ENCODE measurements at regions not wholly inside any gene's neighbourhood (a gene's known extent, or its start where the extent isn't known, plus 50 kb on each side); places are given as distances from the start of the nearest gene placed in this dataset.

DNA sequence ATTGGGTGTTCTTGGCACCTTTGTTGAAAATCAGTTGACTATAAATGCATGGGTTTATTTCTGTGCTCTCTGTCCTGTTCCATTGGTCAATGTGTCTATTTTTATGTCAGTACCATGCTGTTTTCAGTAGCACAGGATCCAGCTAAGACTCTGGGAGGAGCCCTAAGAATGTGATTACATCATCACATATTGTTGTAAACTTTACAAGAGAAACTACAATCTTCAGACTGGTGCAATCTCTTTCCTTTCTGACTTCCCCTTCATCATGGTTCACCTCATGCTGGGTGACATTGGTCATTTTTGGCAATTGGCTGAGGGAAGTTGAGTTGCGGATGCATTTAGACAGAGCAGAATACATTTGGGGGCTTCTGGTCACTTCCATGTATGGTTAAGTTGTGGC, 88.4 kb downstream of the C21orf91 start:
- TF ChIP-seq POLR2A (IDR thresholded peaks at IDR 0.05; ENCODE audit: low read depth, low read length) (no peak), POLR2AphosphoS5 (IDR thresholded peaks at IDR 0.05; ENCODE audit: low read depth, low read length) (no peak), TAF1 (IDR thresholded peaks at IDR 0.05; ENCODE audit: borderline replicate concordance, low read depth, low read length) (no peak)

All from GM12892 (cell line).